Glomerular endothelial cell (primary cell): ENCODE measurements at regions not wholly inside any gene's neighbourhood (a gene's known extent, or its start where the extent isn't known, plus 50 kb on each side); places are given as distances from the start of the nearest gene placed in this dataset.
"Not testable (repeated sequence)": the region's sequence is repeated elsewhere in the genome, so short reads cannot be mapped to it uniquely, and the experiment has no call there.

Source experiments
- DNase-seq: peaks from one replicate; pipeline ENCODE4 v3.0.0-alpha.2; 2011; ENCODE audit warnings: low read depth, low spot score; ENCODE audit errors: extremely low read depth

- DNase-seq, result not testable (repeated sequence)
Measured at GRCh38 chr7:26424319-26424718, 132.7 kb downstream of the SNX10 start.

- no peak for DNase-seq
Measured at GRCh38 chr7:26425655-26426054, 134.0 kb downstream of the SNX10 start.

DNA sequence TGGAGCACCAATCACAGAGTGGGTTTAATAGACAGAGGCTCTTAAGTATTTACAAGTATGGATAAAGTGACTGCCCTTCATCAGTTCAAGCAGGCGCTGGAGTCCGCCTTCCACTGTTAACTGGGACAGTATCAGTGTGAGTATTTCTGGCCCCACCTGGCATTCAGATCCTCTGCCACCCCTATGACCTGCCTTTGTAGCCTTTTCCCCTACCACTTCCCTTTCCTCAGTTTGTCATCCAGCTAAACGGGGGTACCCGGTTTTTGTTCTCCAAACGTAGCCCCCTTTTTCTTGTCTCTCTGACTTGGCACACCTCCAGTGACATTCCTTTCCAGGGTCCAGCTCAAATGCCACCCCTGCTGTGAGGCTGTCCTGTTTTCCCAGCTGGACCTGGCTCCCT is 134.4 kb downstream of the SNX10 start:
- DNase-seq, result no peak

DNA sequence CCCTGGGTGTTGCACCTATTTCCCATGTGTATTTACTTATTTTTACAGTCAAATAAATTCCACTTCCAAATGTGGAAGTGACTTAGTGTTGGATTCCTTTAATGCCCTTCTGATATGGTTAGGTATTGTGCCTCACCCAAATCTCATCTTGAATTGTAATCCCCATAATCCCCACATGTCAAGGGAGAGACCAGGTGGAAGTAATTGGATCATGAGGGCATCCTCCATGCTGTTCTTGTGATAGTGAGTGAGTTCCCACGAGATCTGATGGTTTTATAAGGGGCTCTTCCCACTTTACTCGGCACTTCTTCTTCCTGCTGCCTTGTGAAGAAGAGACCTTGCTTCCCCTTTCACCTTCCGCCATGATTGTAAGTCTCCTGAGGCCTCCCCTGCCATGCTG is 136.9 kb downstream of the SNX10 start:
- no peak for DNase-seq

DNA sequence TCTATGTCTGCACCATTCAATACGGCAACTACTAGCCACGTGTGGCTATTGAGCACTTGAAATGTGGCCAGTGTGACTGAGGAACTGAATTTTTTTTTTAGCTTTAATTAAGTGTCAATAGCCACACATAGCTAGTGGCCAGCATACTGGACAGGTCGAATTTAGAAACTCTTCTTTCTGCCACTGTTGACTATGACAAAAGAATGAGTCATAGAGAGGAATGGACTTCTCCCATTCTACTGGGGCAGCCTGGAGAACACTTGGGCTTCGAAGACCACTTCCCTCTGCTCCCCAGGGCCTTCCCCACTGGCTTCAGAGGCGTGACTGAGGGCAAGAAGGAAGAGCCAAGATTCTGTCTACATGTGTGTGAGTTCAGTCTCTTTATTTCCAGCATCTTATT is 137.5 kb downstream of the SNX10 start:
- no peak for DNase-seq

DNA sequence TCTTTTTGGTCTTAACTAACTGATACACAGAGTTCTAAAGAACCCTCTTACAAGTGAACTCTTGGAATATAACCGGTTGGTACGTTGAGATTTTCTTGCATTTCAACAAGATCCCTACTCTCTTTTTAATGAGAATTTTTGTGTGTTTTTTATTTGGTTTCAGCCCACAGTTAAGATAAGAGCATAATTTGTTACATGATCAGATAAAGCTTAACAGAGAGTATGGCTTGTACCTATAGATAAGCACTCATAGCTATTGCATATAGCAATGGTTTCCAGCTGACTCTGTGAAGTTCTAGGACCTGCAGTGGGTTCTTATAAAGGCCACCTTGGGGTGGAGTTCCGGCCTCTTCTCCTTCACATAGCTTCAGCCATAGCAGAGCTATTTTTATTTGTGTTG is 143.3 kb downstream of the SNX10 start:
- no peak for DNase-seq

DNA sequence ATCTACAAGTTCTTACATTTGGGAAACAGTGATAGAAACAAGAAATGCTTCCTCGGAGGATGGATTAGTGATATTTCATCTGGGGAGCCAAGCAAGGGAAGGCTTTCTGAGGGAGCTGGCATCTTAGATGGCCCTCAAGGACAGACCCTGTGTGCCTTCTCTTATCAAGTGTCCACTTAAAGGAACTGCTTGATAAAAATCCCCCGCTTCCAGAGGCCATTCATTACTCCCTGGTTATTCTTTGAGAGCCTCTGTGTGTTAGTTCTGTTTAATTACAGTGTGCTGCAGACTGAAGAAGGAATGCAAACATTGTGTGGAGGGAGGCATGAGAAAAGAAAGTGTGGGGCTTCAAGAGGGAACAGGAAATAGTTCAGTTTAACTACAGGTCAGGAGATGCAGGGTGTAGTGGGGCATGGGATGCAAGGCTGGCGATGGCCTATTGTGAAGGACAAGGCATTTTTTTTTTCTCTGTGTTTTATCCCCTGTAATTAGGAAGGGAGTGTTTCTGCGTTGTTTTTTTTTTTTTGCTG is 145.4 kb downstream of the SNX10 start:
- no peak for DNase-seq

DNA sequence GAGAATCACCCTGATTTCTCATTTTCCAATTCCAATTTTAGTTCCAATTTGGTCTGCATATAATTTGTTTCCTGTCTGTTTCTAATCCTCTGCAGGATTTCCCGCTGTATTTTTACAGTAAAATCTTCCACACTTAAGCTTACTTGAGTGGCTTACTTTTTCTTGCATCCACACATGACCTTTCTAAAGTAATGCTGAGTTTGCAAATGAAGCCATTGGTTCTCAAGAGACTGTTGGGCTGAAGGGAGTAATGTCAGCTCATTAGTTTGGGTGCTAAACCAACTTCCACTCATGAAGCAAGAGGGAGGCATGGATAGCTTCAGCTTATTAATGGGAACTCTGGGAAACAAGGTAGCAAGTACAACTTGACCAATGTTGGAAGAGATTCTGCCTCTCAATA is 146.4 kb downstream of the SNX10 start:
- DNase-seq, result no peak

DNA sequence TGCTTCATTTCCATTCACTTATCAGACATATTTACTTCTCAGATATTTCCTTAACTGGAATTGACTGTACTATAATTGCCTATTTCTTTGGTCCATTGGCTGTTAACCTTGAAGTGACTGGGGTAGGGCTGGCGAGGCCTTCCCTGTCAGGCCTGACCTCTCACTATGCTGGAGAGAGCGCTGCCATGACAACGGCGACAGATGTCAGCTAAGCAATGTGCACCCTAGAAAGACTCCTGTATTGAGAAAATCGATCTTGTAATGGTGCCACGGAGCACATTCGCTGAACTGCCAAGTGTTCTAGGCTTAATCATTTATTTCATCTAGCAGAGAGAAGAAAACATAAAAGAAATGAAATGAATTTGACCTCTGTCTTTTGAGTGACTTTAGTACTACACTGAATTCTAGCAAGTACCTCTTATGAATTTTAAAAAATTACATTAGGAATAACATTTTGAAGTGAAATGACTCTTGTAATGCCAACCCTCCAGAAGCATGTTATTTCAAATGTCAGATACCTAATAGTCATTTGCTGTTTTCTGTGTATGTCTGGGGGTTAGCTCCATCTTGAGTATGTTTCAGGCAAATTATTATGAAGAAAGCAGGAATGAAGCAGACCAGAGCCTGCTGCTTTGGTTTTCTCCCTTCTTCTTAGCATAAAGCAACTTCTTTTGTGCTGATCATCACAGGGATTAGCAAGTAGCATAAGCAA is 148.0 kb downstream of the SNX10 start:
- no peak for DNase-seq

DNA sequence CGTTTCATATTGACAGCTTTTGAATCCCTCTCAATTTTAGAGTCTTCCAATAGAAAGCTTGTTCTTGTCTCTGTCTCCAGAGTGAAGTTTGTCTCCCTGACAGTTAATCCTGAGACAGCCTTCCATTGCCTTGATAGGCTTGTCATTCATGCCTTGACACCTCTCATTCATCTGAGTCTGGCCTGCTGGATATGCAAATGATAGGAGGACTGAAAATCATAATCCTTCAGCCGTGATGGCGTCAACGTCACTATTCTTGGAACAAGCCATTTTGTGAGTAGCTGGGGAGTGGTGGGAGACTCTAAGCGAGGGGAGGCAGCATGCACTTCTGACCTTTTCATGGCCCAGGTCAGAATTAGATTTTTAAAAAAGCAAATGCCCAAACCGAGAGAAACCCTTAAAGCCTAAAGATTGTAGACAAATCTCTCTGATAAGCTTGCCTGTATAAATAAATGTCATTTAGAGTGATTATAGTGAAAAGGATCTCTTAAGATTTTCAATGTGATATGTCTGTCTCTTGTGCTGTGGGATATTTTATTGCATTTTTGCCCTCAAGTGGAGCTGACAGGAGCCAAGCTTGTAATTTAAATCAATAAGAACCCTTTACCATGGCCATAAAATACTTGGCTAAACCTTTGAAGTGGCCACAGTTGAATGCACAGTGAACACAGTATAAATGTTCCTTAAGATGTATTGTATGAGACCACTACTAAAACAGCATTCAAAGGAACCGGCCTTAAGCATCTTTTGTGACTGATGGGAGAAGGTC is 148.8 kb downstream of the SNX10 start:
- DNase-seq, result no peak

DNA sequence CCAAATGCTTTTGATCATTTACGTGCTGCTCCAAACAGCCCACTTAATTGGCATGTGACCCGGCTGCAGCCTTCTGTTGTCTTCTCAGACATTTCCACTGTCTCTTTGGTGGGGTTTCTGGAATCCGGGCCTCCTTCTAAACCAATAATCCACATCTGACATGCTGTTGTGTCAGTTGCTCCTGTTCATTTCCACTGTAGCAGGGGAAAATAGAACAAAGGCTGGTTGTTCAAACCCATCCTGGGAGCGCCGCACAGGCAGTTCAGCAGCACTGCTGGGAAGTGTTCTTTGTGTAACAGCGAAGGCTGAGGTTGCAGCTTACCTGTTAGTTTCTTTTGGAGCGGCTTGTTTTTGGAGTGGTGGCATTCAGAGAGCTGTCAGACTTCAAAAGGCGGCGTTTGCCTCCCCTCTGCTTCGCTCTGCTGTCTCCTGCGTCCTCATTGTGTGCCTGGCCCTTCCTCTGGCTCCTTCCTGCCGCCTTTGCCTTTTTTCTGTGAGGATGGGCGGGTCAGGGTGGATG is 149.4 kb downstream of the SNX10 start:
- no peak for DNase-seq

DNA sequence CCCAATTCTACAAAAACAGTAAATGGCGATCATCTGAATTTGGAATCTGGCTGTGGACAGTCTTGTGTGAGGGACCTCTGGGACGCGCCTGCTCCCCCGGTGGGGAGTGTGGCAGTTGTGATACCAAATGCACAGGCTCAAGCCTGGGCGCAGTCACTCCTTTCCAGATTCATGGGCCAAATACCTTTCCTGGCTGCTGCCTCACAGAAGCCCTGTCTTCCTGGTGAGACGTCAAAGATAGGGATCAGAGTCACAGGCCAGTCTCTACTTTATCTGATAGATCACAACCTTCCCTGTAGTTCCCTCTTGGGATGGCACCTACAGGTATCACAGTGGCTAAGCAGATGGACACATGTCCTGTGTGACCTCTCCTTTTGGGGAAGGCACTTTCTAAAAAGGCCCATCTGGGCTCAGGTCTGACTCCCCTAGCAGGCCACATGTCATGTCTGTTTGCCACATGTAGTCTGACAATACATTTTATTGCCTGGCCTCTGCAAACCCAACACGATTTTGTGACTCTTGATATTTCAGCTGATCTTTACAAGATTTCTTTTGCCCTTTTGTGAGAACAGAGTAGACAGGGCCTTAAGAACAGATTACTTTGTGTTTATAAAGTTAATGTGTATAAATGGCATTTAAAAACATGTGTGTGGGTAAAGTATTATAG is 150.1 kb downstream of the SNX10 start:
- DNase-seq, result no peak

DNA sequence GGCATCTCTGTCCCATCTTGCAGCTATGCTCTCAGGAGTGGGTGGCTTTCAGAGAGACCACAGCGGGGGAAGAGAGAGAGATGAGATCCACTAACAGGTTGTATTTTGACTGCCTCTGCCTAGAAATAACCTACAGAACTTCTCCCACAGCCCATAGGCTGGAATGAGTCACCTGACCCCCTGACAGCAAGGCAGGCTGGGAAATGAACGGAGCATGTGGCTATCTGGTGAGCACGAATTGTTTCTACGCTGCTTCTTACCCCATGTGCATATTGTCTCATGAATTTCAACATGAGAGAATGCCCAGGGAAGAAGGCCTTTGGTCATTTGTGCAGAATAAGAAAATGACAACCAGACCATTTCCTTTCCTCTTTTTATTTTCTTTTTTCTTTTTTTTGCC is 151.3 kb downstream of the SNX10 start:
- DNase-seq, result no peak

GRCh38 chr7:26443751-26444150 is 152.1 kb downstream of the SNX10 start:
- DNase-seq, result no peak

DNA sequence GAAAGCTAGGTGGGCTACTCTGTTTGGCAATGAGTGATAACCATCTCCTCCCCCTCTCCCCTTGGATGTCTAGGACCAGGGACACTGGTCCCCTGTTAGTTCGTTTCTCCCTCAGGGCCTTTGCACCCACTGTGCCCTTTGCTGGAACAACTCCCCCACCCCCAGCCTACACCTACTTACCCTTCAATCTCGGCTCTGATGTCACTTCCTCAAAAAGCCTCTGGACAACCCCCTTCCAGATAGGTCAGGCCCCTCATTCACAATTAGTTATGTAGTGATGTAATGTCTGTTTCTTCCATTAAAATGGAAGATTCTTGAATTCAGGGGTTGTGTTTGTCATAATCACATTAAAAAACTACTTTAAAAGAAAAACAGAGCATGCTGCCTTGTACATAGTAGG is 152.9 kb downstream of the SNX10 start:
- DNase-seq, result no peak

DNA sequence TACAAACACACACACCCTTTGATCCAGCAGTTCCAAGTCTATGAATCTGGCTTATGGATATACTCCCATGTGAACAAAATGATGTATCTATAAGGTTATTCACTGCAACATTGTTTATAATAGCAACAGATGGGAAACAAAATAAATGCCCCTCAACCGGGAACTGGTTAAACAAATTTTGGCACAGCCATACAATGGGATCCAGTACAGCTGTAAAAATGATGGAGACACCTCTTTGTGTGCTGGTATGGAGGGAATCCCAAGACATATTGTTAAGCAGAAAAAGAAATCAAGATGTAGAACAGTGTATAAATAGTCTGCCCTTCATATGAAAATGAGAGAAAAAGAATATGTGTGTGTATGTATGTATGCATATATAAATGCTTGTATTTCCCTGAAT is 155.5 kb downstream of the SNX10 start:
- no peak for DNase-seq

GRCh38 chr7:26449175-26450165 is 157.8 kb downstream of the SNX10 start:
- peak; percentile 68 for DNase-seq

DNA sequence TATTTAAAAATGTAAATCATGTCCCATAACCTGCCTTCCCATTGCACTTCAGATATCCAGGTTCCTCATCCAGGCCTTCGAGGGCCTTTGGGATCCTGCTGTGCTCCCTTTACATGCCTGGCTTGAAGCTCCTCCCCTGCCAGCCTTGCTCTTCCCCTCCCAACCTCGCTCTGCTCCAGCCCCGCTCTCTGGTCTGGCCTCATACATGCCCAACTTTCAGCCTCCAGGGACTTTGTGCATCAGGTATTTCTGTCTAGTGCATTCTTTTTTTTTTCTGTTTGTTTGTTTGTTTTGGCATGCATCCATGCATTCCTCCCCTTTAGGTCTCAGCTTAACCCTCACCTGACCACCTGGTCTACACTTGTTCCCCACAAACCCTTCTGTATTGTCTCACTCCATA is 160.3 kb downstream of the SNX10 start:
- DNase-seq, result no peak

DNA sequence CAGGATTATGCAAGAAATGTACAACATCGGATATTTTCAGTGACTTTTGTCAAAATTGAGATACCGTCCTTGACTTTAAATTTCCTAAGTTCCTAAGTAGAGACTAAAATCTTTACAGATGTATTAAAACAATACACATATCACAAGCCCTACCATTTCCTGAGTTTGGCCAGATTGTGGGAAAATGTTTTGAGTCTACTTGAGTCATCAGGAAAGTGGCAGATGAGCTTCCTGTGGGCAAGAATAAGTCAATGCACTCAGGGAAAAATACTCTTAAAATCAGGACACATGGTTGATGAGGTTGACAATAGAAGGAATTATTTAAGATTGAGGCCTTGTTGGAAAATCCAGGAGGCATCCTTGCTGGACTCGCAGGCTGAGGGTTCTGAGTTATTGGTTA is 162.5 kb downstream of the SNX10 start:
- DNase-seq, result peak; percentile 93

- peak; percentile 36 for DNase-seq
Measured at GRCh38 chr7:26457696-26458327, 166.2 kb downstream of the SNX10 start.
